Stimulated activated CD8-positive, alpha-beta memory T cell treated with anti-CD3 and anti-CD28 coated beads, Interleukin-12 subunit alpha, Interleukin-12 subunit beta, amount 100 ng/mL, for 24 hours (primary cell): ENCODE measurements at regions not wholly inside any gene's neighbourhood (a gene's known extent, or its start where the extent isn't known, plus 50 kb on each side); places are given as distances from the start of the nearest gene placed in this dataset.

Experiments
- DNase-seq: peaks from one replicate; pipeline ENCODE4 v3.0.0-alpha.2; 2020; ENCODE audit errors: extremely low read depth

GRCh38 chr10:4024516-4025245 is 239.7 kb upstream of the KLF6 start:
- no peak for DNase-seq

DNA sequence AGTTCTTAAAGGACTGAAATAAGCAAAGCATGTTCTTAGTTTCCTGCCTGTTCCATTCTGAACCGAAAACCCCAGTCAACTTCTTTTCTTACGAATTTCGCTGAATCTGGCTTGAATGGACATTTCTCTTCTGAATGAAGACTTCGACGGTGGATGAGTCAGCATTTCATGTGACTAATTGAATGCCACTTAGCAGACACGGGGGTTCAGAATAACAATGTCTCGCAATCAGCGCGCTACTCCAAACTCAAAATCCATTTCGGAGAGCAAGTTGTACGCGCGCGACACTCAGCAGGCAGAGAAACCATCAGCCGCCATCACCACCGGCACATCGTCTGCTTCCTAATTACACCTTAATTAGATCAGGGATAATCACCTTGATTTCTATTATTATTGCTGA is 239.0 kb upstream of the KLF6 start:
- DNase-seq = no peak

DNA sequence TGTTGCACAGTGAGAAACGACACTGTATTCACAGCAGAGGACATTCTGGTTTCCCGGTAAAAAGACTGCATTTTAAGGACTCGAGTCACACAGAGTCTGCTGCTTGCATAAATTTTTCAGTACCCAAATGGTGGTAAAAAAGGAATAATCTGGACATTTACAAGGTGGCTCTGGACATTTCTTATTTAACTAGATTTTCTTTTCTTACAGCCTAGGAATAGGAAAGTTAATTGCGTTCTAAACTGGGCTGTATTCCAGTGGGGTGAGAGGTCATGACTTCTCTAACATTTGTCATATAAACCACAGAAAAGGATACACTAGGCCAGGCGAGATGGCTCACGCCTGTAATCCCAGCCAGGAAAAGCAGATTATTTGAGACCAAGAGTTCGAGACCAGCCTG is 237.5 kb upstream of the KLF6 start:
- no peak for DNase-seq

DNA sequence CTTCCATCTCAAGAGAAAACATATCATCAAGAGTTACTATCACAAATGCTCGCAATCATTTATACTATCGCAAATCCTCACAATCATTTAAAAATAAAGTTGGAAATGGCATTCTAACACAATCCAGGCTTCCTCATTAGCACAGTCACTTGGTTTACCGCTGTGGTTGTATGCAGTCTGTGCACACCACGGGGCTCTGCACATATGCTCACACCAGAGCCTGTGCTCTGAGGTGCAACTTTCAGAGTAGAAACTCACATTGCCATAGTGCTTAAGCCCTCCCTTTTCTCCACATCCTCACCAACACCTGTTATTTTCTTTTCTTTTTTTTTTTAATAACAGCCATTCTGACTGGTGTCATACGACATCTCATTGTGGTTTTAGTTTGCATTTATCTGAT is 235.6 kb upstream of the KLF6 start:
- DNase-seq = no peak

DNA sequence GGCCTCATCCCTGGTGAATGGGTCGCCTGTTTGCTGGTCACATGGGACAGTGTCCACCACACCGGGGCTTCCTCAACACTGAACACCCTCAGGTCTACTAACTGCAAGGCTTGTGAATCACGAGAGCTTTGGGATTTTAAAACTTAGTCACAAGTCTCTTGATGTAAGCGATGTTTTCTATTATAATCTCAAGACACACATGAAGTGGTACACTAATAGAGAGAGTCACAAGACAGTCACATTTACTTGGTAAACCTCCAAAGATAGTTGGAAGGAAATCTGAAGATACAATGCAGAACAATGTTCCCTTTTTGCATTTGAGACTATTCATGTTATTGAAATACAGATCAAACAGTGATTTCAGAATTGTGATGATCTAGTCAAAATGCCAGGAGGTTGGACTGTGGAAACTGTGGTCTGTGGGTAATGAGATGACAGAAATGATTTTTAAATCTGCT is 233.1 kb upstream of the KLF6 start:
- no peak for DNase-seq

DNA sequence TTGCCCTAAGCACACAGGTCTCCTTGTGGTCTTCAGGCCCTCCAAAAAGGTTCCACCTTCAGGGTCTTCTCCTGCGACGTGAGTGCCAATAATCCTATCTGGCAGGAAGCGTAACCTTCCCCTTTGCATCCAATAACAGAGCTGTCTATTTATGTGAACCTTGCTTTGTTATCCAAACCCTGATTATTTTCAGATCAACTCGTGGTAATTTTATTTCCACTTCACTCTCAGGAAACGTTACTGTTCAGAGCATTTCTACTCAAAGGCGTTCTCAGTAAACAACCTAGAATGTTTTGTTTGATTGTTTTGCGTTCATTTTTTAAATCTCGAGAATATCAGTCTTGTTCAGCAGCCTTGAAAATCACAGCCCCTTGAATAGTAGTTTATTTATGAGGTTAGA is 232.3 kb upstream of the KLF6 start:
- no peak for DNase-seq

DNA sequence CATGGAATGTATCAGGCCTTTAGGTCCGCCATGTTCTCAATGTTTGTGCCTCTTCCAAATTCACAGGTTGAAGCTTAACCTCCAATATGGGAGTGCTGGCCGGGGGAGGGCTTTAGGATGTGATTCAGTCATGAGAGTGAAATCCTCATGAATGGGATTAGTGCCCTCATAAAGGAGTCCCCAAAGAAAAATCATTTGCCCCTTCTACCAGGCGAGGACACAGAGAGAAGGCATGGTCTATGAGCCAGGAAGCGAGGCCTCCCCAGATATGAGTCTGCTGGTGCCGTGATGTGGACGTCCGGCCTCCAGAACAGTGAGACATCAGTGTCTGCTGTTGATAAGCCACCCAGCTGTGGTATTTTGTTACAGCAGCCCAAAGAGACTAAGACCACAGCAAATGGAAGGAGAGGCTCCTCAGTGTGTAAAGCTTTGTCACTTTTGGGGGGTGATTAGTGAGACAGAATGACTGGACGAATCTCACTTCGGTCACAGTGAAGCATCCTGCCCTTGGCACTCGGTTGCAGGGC is 231.3 kb upstream of the KLF6 start:
- no peak for DNase-seq

GRCh38 chr10:4013651-4014121 is 228.7 kb upstream of the KLF6 start:
- DNase-seq = no peak

GRCh38 chr10:4012848-4013247 is 227.8 kb upstream of the KLF6 start:
- no peak for DNase-seq

DNA sequence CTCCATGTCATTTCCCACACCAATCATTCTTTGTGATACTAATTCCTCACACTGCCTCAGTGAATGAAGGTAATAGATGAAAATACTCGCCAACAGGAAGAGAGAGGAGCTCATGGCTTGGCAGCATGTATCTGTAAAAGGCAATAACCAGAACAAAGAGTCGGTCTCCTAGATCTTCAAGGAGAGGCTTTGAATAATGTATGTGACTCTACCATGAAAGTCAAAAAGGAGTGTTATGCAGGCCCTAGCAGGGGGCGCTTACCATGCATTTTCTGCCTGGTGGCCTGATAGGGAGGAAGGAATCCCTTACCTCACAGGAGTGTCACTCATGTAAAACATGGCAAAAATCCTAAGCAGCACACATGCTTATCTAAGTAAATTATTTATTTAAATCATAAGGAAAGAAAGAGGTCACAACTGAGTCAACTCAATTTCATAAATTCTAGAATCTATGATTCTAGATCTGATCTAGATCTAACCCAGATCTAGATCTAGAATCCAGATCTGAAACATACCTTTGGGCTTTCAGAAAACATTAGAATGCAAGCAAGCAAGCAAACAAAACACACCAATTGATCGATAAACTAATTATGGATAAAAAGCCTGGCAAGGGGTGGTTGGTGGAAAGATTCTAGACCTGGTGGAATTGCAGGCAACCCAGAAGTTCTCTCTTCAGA is 226.3 kb upstream of the KLF6 start:
- DNase-seq = no peak

GRCh38 chr10:4008676-4009382 is 223.8 kb upstream of the KLF6 start:
- DNase-seq = no peak

DNA sequence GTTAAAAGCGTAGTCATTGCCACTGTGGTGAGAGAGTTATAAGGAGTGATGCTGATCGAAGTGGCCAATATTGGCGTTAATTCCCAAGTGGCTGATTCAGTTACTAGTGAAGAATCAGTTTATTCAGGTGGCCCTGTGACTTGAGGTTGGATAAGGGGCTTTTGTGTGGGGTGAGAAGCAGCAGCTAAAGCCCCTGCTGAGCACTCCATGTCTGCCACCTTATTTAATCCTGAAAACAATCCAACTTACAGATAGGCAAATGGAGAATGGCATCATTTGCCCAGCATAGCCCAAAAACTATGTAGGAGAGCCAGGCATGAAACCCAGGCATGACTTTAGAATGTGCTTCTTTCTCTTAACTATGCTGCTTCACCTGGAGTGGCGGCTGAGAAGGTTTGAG is 222.8 kb upstream of the KLF6 start:
- no peak for DNase-seq

GRCh38 chr10:4006858-4007257 is 221.8 kb upstream of the KLF6 start:
- DNase-seq = no peak

DNA sequence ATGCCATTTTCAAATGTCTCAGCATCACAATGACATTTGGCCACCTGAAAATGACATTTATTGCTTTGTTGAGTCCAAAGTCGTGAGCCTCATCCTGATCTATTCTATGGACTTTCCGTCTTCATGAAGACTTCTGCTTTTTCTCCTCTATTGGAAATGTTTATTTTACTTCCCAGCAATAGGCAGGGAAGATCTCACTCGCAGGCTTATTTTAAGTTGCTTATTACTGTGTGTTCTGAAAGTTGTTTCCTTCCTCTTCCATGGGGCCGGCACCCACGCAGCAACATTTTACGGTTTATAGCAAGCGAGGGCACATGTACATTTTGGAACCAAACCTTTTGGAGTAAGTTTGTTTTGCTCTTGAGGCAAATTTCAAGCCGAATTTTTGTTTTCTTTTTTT is 221.0 kb upstream of the KLF6 start:
- DNase-seq = no peak

DNA sequence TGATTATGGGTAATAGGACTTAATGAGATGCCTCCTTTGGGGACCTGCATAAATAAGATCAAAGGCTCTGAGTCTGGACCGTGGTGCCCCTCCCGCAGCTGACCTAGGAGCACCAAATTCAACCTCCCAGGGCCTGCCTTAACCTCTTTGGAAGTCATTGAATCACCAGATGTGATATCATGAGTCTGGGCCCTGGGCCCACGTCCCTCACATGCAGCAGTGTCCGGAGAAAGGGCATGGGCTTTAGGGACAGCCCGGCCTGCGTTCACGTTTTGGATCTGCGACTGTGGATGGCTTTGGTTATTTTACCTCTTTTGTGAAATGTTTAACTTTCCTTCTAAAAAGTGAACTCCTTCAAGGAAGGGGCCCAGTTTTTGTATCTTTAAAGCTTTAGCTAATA is 220.0 kb upstream of the KLF6 start:
- no peak for DNase-seq

GRCh38 chr10:4004144-4004543 is 219.1 kb upstream of the KLF6 start:
- no peak for DNase-seq

GRCh38 chr10:4003348-4003973 is 218.5 kb upstream of the KLF6 start:
- DNase-seq = no peak

DNA sequence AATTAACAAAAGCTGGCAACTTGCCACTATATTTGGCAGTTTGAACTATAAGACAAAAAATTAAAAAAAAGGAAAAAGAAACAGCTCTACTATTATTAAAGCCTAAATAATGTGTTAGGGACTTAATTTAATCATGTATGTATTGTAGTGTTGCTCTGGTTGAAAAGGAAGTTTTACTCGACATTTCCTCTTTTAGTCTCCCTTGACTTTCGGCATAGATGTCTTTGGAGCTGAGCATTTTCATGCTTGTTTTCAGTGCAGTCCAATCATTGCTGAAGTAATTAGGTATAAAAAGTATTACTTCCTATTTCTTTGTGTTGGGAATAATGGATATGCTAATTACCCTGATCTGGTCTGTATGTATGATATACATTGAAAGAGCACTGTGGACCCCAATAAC is 216.8 kb upstream of the KLF6 start:
- no peak for DNase-seq

DNA sequence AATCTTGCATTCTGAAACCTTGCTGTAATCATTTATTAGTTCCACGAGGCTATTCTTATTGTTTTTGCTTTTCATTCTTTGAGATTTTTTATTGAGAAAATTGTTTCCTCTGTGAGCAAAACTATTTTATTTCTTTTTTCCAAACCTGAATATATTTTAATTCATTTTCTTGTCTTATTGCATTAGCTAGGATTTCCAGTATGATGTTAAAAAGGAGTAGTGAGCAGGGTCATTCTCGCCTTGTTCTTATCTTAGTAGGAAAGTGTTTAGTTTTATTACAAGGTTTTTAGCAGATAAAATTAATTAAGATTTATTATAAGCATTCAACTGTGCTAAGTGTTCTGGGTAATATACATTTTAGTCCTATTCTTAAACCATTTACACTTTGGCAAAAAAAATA is 214.6 kb upstream of the KLF6 start:
- no peak for DNase-seq

- no peak for DNase-seq
Observed at GRCh38 chr10:3996697-3997096, 211.7 kb upstream of the KLF6 start.

DNA sequence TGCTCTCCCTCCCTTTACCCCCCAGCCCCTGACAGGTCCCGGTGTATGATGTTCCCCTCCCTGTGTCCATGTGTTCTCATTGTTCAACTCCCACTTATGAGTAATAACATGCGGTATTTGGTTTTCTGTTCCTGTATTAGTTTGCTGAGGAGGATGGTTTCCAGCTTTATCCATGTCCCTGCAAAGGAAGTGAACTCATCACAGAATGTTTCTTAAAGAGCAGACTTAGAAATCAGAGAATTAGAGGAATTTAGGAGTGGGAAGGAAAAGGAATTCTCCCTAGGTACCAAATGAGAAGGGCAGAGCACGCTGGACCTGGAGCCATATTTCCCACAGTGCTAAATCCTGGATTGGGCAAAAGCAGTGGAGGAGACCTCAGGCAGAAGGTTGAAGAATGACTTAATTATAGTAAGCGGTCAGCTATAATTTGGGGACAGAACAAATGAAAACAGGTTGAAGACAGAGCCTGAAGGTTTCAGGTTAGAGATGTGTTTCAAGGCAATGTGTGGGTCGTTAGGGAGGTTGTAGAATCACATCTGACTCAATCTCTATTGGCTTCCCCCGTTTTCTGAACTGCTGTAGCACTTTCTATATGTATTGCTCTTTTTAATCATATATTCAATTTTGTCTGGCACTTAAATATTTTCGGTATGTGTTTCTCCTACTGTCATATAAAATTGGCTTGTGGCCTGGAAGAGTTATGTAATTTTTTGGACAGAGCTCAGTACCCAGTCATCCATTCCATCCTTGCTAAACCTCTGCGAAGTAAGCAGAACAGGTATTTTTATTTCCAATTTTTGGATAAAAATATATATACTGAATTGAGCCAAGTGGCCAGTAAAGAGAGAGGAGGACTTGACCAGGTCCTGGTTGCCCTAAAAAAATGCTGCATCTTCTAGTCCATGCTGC is 210.5 kb upstream of the KLF6 start:
- no peak for DNase-seq
